ENCODE measurements at regions not wholly inside any gene's neighbourhood (a gene's known extent, or its start where the extent isn't known, plus 50 kb on each side); places are given as distances from the start of the nearest gene placed in this dataset.

DNA sequence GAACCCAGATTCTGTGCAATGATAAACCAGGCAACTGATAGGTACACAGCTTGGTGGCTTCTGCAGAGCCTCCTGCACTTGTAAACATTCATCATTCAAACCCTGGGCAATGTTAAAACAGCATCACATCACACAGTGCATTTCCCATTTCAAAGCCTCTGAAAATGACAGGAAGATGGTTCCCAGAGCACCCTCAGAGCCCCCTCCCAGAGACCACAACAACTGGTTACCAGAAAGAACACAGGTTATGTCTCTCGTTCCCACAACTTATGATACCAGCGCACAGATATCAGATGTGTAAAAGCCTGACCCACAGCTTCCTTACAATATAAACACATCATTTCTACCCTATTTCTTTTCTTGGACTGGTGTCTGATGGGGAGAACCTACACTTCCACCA lies 248.7 kb downstream of the AUH start:
- TF ChIP-seq, protein P1, sequence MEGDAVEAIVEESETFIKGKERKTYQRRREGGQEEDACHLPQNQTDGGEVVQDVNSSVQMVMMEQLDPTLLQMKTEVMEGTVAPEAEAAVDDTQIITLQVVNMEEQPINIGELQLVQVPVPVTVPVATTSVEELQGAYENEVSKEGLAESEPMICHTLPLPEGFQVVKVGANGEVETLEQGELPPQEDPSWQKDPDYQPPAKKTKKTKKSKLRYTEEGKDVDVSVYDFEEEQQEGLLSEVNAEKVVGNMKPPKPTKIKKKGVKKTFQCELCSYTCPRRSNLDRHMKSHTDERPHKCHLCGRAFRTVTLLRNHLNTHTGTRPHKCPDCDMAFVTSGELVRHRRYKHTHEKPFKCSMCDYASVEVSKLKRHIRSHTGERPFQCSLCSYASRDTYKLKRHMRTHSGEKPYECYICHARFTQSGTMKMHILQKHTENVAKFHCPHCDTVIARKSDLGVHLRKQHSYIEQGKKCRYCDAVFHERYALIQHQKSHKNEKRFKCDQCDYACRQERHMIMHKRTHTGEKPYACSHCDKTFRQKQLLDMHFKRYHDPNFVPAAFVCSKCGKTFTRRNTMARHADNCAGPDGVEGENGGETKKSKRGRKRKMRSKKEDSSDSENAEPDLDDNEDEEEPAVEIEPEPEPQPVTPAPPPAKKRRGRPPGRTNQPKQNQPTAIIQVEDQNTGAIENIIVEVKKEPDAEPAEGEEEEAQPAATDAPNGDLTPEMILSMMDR (IDR thresholded peaks at IDR 0.05), result no peak
- no peak for TF ChIP-seq EZH2 (IDR thresholded peaks at IDR 0.05; ENCODE audit: borderline replicate concordance, insufficient read depth, low read depth, low read length, poor library complexity, severe bottlenecking)
